ENCODE measurements at regions not wholly inside any gene's neighbourhood (a gene's known extent, or its start where the extent isn't known, plus 50 kb on each side); places are given as distances from the start of the nearest gene placed in this dataset.
A peak's percentile ranks its signal among the peaks of the same experiment; 100 is the strongest.
"Not testable (repeated sequence)": the region's sequence is repeated elsewhere in the genome, so short reads cannot be mapped to it uniquely, and the experiment has no call there.

DNA sequence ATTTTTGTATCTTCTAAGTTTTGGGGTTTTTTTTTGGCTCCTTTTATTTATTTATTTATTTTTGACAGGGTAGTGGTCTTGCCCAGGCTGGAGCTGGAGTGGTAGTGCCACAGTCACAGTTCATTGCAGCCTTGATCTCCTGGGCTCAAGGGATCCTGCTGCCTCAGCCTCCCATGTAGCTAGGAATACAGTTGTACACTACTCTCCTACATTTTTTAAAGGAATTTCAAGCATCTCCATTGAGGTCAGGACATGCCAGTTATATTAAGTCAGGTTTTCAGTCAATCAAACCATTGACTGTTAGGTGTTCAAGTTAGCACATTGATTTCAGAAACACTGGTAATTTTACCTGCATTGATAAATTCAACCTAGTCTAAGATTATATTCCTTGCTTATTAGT, 480.5 kb upstream of the SPRY2 start:
- no peak for DNase-seq
- intact Hi-C loops (cut with DNase I) = no loop called here
- no peak for ATAC-seq

DNA sequence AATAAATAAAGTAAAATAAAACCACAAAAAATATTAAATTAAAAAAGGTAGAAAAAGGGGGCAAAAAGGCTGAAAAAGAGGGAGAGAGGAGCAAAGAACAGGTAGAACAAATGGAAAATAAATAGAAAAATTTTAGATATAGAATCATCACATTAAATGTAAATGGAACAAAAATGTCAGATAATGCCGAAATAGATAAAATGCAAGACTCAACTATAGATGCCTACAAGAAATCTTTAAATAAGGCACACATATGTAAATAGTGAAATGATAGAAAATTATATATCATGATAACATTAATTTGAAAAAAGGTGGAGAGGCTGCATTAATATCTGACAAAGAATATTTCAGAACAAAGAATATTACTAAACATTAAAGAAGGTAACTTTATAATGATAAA, 477.1 kb upstream of the SPRY2 start:
- no peak for DNase-seq
- no peak for ATAC-seq
- intact Hi-C loops (cut with DNase I) = no loop called here

DNA sequence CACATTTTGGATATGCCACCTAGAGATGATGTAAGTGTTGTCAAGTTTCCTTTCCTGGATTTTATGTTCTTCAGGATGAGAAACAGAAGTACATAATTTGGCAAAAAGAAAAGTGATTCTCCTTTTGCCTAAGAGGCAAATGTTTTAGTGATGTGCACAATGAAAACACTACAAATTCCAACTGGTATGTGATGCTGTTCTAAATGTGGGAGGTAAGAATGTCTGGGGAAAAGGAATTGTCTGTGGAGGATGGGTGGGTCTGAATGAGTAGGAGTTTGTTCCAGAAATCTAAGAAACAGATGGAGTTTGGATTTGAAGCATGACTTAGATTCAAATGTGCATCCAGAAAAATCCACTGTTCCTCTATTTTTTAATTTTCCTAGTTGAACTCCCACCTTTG, 473.6 kb upstream of the SPRY2 start:
- DNase-seq (no peak), ATAC-seq (peak in 1 of 2 donors; percentile 79)
- intact Hi-C loops (cut with DNase I) = no loop called here

DNA sequence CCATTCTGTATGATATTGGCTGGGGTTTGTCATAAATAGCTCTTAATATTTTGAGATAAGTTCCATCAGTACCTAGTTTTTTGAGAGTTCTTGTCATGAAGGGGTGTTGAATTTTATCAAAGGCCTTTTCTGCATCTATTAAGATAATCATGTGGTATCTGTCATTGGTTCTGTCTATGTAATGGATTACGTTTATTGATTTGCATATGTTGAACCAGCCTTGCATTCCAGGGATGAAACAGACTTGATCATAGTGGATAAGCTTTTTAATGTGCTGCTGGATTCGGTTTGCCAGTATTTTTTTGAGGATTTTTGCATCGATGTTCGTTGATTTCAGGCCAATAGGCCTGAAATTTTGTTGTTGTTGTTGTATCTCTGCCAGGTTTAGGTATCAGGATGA, 469.4 kb upstream of the SPRY2 start:
- intact Hi-C loops (cut with DNase I) = not testable (repeated sequence)

DNA sequence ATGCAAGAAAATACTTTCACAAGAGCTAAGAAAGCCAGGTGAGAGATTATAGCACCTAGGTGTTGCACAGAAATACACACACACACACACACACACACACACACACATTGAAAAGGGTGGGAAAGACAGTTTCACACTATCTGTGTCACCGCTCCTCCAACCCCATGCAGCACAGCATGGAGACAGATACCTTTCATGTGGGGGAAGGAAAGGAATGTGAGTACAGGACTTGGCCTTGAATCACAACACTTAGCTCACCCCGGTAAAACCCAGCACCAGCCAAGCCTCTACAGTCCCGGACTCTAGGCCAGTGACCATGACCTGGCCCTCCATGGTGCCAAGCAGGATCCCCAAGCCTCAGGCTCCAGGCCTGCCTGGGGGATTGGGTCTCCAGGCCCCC, 462.0 kb upstream of the SPRY2 start:
- ATAC-seq (no peak), DNase-seq (no peak)
- intact Hi-C loops (cut with DNase I) = no loop called here

More for the DNA sequence above, 469.4 kb upstream of the SPRY2 start:
- ATAC-seq, DNase-seq: not testable (repeated sequence)

DNA sequence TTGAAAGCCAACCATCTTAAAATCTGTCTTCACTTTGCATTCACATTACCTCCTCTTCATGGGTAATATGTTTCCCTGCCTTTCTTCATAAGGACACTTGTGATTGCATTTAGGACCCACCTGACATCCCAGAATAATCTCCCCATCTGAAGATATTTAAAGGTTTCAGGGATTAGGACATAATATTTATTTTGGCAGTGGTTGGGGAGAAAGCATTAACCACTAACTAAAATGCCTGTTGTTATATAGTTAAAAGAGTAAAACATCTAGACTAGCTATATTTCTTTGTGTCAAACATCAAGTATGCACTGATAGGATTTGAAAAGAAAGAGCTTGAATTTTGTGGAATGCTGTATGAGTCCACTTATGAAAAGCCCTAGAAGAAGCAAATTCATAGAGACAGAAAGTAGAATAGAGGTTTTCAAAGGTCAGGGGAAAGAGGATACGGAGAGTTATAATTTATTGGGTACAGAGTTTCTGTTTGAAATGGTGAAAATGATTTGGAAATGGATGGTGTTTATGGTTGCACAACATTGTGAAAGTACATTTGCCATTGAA, 457.7 kb upstream of the SPRY2 start:
- DNase-seq (no peak), ATAC-seq (no peak)
- intact Hi-C loops (cut with DNase I) = no loop called here

DNA sequence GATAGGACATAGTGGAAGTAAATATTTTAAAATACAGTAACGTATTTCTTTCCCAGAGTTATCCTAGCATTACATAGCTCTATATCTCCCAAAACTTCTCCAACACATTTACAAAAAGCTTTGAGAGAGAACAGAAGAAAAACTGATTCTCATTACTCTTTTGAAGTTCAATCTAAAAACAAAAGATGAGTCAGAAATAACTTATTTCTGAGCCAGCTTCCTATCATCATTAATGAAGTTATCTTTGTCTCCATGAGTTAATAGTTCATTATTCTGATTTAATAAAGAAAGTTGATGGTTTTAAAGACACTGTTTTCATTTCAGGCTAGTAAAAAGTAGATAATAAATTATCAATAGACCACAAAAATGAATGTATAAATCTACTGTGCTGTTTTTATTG, 446.7 kb upstream of the SPRY2 start:
- intact Hi-C loops (cut with DNase I) = no loop called here
- ATAC-seq = no peak
- no peak for DNase-seq

DNA sequence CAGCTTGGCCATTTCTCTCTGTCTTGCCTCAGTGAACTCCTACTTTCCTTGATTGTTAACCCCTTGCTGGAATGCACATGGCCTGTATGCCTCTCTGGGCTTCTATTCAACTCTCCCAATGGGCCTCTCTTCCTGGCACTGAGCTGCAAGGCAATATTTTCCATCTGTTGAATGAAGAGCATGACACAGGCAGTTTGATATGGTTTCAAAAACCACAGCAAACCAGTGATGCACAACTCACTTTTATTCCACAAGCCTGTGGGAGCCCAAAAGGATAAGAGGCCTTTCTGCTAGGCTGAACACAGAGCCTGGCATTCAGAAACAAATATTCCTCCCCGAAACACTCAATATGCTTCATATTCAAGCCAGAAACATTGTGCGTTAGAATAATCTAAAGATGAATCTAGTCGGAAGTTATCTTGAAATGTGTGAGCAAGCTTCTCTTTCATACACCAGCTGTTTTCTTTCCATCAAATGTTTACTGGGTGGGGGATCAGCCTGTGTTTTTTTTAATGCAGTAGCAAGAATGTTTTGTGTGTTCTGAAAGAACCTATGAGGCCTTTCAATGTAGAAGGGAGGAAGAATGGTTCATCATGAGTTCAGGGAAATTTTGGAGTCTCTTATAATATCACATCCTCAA, 443.1 kb upstream of the SPRY2 start:
- intact Hi-C loops (cut with DNase I) = no loop called here
- peak; percentile 67 to 86 for ATAC-seq
- DNase-seq = no peak

DNA sequence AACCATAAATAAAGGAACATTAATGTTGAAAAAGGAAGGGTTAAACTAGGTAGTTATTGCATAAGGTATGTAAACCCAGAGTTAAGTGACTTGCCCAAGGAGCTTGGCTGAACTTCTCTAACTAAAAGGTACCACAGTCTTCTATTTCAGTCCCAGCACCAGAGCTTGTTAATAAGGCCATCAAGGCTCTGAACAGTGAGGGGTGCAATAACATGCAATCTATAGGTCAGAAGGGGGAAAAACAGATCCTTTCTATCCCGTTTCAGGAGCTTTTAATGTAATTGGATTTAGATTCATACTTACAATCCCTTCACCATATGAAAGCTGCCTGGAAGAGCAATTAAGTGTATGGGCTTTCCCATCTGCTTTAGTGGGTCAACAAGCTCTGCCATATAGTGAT, 441.5 kb upstream of the SPRY2 start:
- no peak for DNase-seq
- ATAC-seq = no peak

DNA sequence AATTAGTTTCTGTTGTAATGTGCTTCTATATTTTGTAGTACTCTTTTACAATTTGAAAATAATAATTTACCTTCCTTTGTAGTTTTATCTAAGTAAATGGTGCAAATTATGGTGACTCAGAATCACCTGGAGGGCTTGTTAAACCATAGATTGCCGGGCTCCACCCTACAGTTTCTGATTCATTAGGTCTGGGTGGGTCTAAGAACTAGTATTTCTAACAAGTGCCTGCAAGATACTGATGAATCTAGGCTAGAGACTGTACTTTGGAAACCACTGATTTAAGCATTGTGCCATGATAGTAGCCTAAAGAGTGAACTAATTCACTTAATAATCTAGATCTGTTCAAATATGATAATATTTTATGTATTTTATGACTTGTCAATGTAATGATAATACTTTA, 437.4 kb upstream of the SPRY2 start:
- intact Hi-C loops (cut with DNase I) = no loop called here
- ATAC-seq (no peak), DNase-seq (no peak)

More for the DNA sequence above, 441.5 kb upstream of the SPRY2 start:
- intact Hi-C loops (cut with DNase I) = no loop called here

DNA sequence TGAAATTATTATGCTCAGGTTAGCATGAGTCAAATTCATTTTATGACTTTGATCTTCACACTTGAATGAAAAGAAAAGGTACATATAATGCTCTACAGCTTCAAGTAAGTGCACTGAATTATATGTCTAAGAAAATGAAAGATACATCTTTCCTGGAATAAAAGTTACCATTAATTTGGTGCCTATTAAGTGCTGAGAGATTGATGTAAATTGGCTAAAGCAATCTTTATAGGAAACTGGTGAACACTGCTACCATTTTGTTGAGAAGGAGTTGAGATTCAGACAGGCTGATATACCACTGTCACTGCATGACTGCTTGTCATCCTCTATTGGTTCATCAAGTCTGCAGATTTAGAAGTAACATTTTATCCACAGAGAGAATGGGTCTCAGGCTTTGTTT, 416.8 kb upstream of the SPRY2 start:
- DNase-seq (no peak), ATAC-seq (no peak)
- intact Hi-C loops (cut with DNase I) = no loop called here

DNA sequence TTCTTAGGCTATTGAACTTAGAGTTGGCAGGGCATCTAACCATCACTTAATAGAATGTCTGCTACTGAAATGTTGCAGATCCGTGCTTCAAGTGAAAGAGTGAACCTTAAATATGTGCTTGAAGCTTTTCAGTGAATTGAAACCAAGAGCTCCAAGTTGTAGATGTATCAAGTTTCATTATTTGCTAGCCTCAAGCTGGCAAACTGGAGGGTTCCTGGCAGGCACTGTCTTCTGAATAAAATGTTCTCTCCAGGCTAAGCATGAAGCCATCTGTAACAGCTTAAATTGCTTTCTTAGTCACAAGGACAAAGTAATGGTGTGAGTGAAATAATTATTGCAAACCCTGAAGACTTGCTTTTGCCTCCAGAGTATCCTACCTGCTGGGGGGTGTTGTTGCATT, 415.0 kb upstream of the SPRY2 start:
- no peak for DNase-seq
- intact Hi-C loops (cut with DNase I) = no loop called here
- ATAC-seq = no peak

DNA sequence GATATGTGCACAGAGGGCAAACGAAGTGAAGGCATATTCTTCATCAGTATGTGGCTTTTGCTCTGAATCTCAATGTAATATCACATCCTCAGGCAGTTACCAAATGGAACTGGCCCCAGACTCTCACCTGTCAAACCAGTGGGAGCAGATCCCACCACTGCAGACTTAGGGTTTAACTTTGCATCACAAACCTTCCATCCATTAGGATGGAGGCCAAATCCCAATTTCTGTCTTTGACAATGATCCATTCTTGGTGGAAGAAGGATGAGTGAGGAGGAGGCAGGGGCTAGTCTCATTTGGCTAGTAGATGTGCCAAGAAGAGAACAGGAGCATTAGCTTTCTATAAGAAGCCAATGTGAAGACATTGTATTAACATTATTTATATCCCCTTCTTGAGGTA, 413.5 kb upstream of the SPRY2 start:
- ATAC-seq (no peak), DNase-seq (no peak)
- intact Hi-C loops (cut with DNase I) = no loop called here

DNA sequence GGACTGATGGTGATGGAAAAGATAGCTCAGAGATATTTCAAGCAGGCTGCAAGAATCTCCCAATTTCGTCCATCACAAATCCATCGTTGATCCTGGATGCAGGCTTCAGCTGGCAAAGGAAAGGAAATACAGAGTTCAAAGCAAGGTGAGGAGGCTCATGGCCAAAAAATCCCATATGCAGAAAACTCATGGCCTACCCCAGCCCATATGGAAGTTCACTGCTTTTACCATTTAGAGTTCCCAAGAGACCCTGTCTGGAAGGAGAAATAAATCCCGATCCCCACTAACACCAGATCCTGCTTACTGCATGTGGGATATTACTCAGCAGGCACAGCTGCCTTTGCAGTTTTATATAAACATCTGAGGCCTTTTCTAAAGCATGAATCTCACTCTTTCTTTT, 412.9 kb upstream of the SPRY2 start:
- no peak for DNase-seq
- intact Hi-C loops (cut with DNase I) = no loop called here
- no peak for ATAC-seq

DNA sequence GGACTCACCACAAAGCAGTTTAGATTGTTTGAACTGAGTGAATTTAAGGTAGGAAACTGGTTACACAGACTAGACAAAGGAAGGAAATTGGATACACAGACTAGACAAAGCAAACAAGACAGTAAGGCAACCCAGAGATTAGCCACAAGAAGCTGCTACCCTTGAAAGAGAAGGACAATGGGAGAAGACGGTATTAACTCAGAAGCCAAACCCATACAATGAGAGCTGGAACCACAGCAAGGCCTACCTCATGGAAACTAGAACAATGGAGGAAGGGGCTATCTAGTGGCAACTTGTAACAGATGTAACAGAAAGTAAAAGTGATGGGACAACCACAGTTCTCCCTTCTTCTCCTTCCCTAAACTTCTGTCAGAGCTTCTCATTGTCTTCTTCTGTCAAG, 410.9 kb upstream of the SPRY2 start:
- intact Hi-C loops (cut with DNase I) = no loop called here
- ATAC-seq = no peak
- DNase-seq = no peak

DNA sequence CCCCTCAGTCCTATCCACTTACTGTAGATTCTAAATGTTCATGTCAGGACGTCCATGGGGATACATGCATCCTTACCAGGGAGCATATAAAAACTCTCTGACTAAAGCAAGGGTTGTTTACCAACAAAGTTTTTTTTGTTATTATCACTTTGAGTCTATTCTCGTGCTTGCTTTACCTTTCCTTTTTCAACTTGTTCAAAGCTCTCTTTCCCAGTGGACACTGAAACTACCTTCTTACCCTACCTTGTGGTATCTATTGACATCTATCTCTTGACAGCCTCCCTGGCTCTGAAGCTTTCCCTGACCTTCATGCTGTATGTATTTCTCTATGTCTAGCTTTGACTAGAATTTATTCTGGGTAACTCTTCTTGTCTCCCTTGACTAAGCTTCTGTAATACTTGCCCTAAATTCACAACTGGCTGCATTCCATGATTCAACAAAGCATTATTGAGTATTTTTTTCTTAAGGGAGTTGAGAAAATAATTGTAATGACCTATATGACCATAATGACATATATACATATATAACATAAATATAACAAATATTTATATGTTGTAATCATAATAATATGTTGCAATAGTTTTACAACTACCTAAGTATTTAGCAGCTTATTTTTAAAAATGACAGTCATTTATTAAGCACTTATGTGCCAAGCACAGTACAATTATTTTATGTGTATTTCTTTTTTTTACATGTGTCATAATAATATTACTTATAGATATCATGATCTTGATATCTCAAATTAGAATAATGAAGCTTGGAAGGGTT, 403.4 kb upstream of the SPRY2 start:
- ATAC-seq = no peak
- intact Hi-C loops (cut with DNase I) = no loop called here

DNA sequence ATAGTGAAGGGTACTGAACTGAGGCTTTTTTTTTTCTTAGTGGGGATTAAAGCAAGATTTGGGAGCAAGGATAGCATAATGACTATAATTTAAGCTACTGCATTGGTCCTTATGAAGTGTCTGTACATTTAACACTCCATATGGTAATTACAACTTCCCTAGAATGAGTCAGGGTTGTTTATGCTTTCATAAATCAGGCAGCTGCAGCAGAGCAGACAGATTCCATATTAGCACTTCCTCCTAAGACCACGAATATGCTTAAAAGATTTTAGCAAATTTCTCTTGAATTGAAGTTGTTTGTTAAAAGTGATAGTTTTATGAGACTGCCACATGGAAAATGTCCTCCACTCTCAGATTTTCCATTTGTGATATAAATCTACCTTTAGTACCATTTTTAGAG, 401.1 kb upstream of the SPRY2 start:
- intact Hi-C loops (cut with DNase I) = no loop called here
- ATAC-seq (no peak), DNase-seq (no peak)

More for the DNA sequence above, 403.4 kb upstream of the SPRY2 start:
- no peak for DNase-seq

DNA sequence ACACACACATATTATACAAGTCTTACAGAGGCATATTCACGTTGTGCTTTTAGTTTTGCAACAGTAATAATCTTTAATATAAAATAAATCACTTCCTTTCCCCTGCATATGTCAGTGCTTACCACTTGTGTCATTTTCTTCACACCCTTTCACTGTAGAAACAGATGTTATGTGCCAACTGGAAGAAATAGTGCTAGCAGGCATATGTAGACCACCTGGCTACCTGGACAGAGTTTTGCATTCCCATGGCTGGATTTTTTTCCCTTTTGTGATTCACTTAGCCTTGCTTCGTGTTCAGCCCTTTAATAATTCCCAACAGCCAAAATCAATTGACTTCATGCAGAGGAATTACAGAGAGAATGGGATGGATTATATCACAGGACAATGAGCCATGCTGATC, 399.1 kb upstream of the SPRY2 start:
- intact Hi-C loops (cut with DNase I) = no loop called here
- DNase-seq (no peak), ATAC-seq (no peak)

DNA sequence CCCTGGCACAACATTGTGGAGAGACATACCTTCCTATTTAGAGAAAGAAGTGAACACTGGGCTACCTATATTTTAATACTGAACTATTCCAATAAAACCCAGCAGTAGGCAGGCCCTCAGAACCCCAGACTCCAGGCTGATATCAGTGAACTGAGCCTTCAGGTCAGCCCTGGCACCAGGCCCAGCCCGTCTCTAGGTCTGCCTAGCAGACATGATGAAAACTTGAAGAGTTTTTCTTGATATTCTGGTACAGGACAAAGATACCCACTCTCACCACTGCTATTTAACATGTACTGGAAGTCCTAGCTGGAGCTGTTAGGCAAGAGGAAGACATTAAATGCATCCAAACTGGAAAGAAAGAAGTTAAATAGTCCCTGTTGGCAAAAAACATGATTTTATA, 396.6 kb upstream of the SPRY2 start:
- no peak for ATAC-seq
- intact Hi-C loops (cut with DNase I) = no loop called here
- no peak for DNase-seq

DNA sequence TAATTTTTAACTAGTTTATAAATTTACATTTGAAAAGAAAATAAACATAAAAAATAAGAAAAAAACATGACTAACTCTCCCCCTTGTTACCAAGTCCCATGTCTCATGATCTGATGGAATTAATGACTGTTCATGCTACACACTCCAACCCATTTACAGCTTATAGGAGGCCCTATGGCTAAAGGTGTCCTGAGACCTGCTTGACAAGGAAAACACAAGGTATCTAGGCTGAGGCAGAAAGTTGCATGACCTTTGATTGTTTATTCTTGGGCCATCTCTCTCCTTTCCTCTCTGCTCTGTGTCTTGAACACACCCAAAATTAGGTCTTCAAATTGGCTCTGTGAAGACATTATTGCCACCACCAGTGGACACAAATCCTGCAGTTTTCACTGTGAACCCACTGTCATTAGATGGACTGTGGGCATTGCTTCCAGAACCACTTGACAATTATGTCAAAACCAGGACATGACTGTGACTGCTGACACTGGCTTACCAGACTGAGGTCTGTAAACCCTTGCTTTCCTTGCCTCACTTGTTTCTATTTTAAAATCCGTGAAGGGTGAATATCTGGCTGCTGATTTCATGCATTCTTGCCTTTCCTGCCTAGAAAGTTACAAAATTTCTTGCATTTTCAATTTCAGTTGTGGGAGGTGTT, 386.5 kb upstream of the SPRY2 start:
- DNase-seq = no peak
- ATAC-seq = peak; percentile 57 to 78
- intact Hi-C loops (cut with DNase I) = no loop called here
